Suprapubic skin (tissue), 4 donors: ENCODE measurements at regions not wholly inside any gene's neighbourhood (a gene's known extent, or its start where the extent isn't known, plus 50 kb on each side); places are given as distances from the start of the nearest gene placed in this dataset.

Source experiments
- CTCF ChIP-seq, 2 donors: fragments of 200-600 bp in 1 of 2; fragments of 450-650 bp in 1 of 2; sonication (generic) in 1 of 2; IDR thresholded peaks; one replicate each; pipeline ENCODE4 v1.5.1; 2016 to 2019; ENCODE audit warnings: antibody characterized with exemption in 2 of 2, mild to moderate bottlenecking in 1 of 2, moderate library complexity in 1 of 2
- POLR2A ChIP-seq, 2 donors: fragments of 450-650 bp; IDR thresholded peaks; one replicate each; pipeline ENCODE4 v1.6.1; 2017; ENCODE audit warnings: antibody characterized with exemption in 2 of 2, mild to moderate bottlenecking in 2 of 2, moderate library complexity in 2 of 2
- POLR2AphosphoS5 ChIP-seq, 3 donors: sonication (generic); formaldehyde crosslinking; IDR thresholded peaks; one replicate each; pipeline ENCODE4 v1.6.1; 2017; ENCODE audit warnings: antibody characterized with exemption in 3 of 3

GRCh38 chr14:40847480-40847879, 759.2 kb upstream of the LRFN5 start:
- TF ChIP-seq POLR2A (IDR thresholded peaks at IDR 0.05) (no peak), CTCF (IDR thresholded peaks at IDR 0.05) (no peak), POLR2AphosphoS5 (IDR thresholded peaks at IDR 0.05) (no peak)
